ENCODE measurements at regions not wholly inside any gene's neighbourhood (a gene's known extent, or its start where the extent isn't known, plus 50 kb on each side); places are given as distances from the start of the nearest gene placed in this dataset.
"Not testable (repeated sequence)": the region's sequence is repeated elsewhere in the genome, so short reads cannot be mapped to it uniquely, and the experiment has no call there.

DNA sequence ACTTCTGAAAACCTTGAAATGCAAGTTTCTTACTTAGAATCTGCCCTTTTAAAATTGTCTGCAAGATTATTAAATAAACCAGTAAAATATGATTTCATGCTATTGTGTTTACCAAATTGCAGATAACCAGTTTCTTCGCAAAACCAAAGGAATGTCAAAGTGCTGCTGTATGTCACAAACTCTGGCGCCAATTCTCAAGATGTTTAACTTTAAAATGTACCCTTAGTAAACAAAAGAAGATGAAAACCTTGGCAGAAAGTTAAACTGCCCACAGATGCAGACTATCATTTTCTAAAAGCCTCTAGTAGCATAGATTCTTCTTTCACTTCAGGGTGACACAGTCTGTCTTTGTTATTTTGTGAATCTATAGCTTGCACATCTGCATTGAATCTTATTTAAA, 189.2 kb downstream of the SLITRK6 start:
- in situ Hi-C loops (cut with MboI; ENCODE audit: low sequenced_read_pairs): no loop called here

DNA sequence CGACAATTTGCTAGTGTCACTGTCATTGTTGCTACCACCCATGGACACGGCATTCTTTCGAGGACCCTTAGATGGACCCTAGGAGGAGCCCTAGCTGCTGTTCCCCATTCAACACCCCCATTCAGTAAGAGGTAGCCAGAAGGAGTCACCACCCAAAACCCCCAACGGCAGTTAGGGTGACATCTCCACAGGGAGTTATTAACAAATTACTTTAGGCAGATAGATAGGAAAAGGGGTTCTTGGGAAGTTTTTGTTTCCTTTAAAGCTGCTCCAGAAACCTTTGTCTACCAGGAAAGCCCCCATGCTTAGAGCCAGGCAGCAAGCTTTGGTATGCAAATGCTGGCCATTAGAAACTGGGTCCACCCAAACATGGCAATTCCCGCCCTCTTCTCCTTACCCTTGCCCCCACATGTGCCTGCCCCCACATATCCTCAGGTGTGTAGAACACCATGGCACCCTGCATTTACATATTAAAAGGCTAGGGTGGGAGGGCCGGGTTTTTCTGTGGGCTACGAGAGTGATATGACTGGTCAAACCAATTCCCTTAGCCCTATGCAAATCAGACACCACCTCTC, 190.9 kb downstream of the SLITRK6 start:
- in situ Hi-C loops (cut with MboI; ENCODE audit: low sequenced_read_pairs): no loop called here

GRCh38 chr13:85603735-85604134, 195.5 kb downstream of the SLITRK6 start:
- in situ Hi-C loops (cut with MboI; ENCODE audit: low sequenced_read_pairs): no loop called here

- in situ Hi-C loops (cut with MboI; ENCODE audit: low sequenced_read_pairs): no loop called here
Observed at GRCh38 chr13:85601526-85601925, 197.7 kb downstream of the SLITRK6 start.

DNA sequence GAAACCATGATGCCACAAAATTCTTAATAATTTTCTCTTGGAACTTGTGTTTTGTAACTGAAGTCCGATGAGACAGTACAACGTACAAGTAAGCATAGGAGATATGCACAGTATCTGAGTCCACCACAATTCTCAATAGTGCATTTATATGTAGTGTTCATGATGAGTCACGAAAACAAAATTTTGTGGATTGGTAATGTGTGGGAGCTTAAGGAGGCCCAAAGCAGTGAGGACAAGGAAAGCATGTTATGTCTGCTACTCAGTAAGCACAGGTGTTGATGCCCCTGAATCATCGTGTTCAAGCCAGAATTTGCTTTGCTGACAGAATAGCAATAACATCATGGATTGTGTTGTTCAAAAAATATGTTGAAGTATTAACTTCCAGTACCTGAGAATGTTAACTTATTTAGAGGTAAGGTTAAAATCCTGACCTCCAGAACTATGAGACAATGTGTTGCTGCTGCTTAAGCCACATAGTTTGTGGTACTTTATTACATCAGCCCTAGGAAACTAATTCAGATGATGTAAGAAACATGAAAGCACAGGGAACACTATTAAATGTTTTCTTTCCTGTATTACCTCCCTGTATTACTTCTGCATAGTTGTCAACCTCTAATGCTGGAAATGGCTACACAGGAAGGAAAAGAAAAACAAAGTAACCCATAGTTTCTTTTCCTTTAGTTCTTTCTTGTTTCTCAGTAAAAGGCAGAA, 201.3 kb downstream of the SLITRK6 start:
- in situ Hi-C loops (cut with MboI; ENCODE audit: low sequenced_read_pairs): no loop called here

DNA sequence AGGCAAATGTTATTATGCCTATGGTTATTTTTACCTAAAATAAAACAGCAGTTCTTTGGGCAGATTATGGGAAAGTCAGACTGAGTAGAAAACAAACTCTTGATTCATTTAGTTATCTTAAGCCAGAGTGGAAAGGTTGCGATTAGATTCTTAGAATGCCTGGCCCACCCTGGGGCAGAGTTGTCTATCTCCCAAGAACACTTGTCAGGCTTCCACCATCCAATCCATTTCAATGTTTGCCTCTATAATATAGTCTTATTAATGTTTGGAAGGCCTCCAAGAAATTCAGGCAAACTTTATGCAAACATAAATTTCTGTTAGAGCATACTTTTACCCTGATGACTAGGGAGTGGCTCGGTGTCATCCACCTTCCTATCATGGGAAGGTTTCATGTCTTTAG, 207.0 kb downstream of the SLITRK6 start:
- in situ Hi-C loops (cut with MboI; ENCODE audit: low sequenced_read_pairs): no loop called here

DNA sequence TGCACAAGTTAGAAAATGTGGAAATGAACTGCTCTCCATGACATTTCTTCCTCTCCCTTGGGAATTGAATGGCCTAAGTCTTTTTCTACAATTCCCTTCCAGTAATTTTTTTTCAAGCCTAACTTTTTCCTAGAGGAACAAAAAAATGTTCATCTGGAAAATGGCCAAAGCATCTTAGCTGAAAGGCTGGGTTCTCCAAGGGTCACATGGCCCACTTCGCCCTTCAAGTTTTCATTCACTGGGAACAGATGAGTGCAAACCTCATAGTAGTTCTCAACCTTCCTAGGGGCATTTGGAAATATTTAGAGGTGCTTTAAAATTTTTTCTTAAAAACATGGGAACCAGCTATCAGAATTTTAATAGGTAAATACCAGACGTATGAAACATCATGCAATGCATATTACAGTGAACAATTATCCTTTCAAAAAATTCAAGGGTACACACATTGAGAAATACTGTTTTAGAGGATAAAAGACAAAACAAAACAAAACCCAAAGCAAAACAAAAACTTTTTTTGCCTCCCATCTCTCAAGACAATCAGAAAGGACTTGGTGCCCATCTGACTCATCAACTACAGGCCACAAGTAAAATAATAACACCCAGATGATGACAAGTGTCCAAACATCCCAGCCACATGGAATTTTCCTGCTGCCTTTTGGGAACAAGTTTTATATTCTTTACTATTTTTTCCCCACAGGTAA, 208.8 kb downstream of the SLITRK6 start:
- in situ Hi-C loops (cut with MboI; ENCODE audit: low sequenced_read_pairs): no loop called here

- in situ Hi-C loops (cut with MboI; ENCODE audit: low sequenced_read_pairs): no loop called here
Observed at GRCh38 chr13:85589021-85589420, 210.2 kb downstream of the SLITRK6 start.

- in situ Hi-C loops (cut with MboI; ENCODE audit: low sequenced_read_pairs): no loop called here
Observed at GRCh38 chr13:85588359-85588758, 210.9 kb downstream of the SLITRK6 start.

DNA sequence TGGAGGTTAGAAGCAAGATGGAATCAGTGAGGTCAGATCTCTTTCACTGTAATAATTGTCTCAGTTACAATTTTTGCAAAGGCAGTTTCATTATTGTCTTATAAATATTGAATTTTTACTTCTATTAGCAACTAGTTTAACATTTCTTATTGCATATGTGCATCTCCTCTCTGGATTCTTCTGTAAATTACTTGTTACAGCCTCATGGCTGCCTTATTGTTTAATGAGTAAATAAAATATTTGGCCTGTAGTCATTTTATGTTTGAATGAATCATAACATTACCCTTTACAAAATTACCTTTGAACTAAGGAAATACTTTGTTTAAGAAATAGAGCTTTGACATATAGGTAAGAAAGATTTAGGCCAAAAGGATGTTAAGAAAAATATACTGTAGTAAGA, 212.4 kb downstream of the SLITRK6 start:
- in situ Hi-C loops (cut with MboI; ENCODE audit: low sequenced_read_pairs): no loop called here

DNA sequence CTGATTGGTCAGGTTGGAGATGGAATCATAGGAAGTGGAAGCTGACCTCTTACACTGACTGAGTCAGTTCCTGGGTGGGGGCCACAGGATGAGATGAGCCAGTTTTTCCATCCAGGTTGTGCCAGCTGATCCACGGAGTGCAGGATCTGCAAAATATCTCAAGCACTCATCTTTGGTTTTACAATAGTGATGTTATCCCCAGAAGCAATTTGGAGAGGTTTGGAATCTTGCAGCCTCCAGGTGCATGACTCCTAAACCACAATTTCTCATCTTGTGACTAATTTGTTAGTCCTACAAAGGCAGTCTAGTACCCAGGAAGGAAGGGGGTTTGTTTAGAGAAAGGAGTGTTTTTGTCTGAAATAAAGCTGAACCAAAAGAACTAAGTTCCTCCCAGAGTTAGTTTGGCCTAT, 212.8 kb downstream of the SLITRK6 start:
- in situ Hi-C loops (cut with MboI; ENCODE audit: low sequenced_read_pairs): no loop called here

- in situ Hi-C loops (cut with MboI; ENCODE audit: low sequenced_read_pairs): no loop called here
Observed at GRCh38 chr13:85582890-85583289, 216.3 kb downstream of the SLITRK6 start.

- in situ Hi-C loops (cut with MboI; ENCODE audit: low sequenced_read_pairs): no loop called here
Observed at GRCh38 chr13:85575110-85575509, 224.1 kb downstream of the SLITRK6 start.

GRCh38 chr13:85567909-85568308, 231.3 kb downstream of the SLITRK6 start:
- in situ Hi-C loops (cut with MboI; ENCODE audit: low sequenced_read_pairs): no loop called here

- in situ Hi-C loops (cut with MboI; ENCODE audit: low sequenced_read_pairs): no loop called here
Observed at GRCh38 chr13:85565652-85566051, 233.6 kb downstream of the SLITRK6 start.

DNA sequence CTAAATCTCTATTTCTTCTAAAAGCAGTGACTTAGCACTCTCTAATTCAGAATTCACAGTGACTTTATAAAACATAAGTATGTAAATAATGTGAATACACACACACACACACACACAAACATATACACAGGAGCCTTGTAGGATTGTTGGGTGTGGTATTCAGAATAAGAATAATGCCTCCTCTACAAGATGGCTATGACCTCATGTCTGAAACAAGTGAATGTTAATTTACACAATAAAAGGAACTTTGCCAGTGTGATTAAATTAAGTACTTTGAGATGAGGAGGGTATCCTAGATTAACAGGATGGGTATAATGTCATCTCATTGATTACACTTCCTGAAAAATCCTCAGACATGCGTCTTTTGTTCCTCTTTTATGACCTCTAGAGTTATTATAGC, 234.6 kb downstream of the SLITRK6 start:
- in situ Hi-C loops (cut with MboI; ENCODE audit: low sequenced_read_pairs): no loop called here

GRCh38 chr13:85562282-85562681, 236.9 kb downstream of the SLITRK6 start:
- in situ Hi-C loops (cut with MboI; ENCODE audit: low sequenced_read_pairs): no loop called here

GRCh38 chr13:85557691-85558467, 241.3 kb downstream of the SLITRK6 start:
- in situ Hi-C loops (cut with MboI; ENCODE audit: low sequenced_read_pairs): no loop called here

- in situ Hi-C loops (cut with MboI; ENCODE audit: low sequenced_read_pairs): no loop called here
Observed at GRCh38 chr13:85551012-85551411, 248.2 kb downstream of the SLITRK6 start.

DNA sequence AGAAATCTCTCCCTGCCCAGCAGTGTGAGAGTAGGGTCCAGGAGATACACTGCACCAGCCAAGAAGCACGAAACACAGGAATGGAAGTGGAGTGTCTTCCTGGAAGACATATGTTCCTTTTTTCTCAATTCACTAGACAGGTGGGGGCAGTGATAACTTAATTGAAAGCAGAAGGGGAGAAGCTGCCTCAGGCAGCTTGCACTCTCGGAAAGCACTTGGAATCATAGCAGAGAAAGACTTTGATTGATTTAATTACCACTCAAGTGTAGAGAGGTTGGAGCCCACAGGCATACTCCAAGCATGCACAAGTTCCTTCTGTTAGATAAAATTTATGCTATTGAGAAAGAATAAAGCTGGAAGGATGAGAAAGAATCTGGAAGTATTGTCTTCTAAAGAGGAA, 249.4 kb downstream of the SLITRK6 start:
- in situ Hi-C loops (cut with MboI; ENCODE audit: low sequenced_read_pairs): no loop called here

- in situ Hi-C loops (cut with MboI; ENCODE audit: low sequenced_read_pairs): not testable (repeated sequence)
Observed at GRCh38 chr13:85548845-85549244, 250.4 kb downstream of the SLITRK6 start.
